Ovary (tissue), 3 donors: ENCODE measurements at regions not wholly inside any gene's neighbourhood (a gene's known extent, or its start where the extent isn't known, plus 50 kb on each side); places are given as distances from the start of the nearest gene placed in this dataset.

Experiments used
- CTCF ChIP-seq, 3 donors: fragments of 450-650 bp in 2 of 3; fragments of 200-600 bp in 1 of 3; IDR thresholded peaks; one replicate each; pipeline versions ENCODE4 v1.5.1 to v1.8.0; 2016 to 2022; ENCODE audit warnings: antibody characterized with exemption in 3 of 3, mild to moderate bottlenecking in 1 of 3
- EP300 ChIP-seq: sonication (generic); formaldehyde crosslinking; IDR thresholded peaks from one replicate; pipeline ENCODE4 v1.6.1; 2017; ENCODE audit warnings: antibody characterized with exemption
- POLR2A ChIP-seq: fragments of 450-650 bp; IDR thresholded peaks from one replicate; pipeline ENCODE4 v1.6.1; 2017; ENCODE audit warnings: antibody characterized with exemption, mild to moderate bottlenecking, moderate library complexity
- donor health status: DM: no; HTN: no; CAD: no.

GRCh38 chr4:71275004-71275403 is 63.8 kb upstream of the SLC4A4 start:
- TF ChIP-seq CTCF (IDR thresholded peaks at IDR 0.05) (no peak), EP300 (no peak), POLR2A (no peak)
